OCI-M2 (cell line): ENCODE measurements at regions not wholly inside any gene's neighbourhood (a gene's known extent, or its start where the extent isn't known, plus 50 kb on each side); places are given as distances from the start of the nearest gene placed in this dataset.

ENCODE experiments used
- DNase-seq: peaks from one replicate; lab custom pipeline; 2025; ENCODE audit not compliant: unreplicated experiment; lab: John Stamatoyannopoulos, UW

GRCh38 chr18:10374195-10374594 is 80.2 kb upstream of the APCDD1 start:
- DNase-seq = no peak

- DNase-seq = no peak
These were observed 79.7 kb upstream of the APCDD1 start for GRCh38 chr18:10374636-10375293.

GRCh38 chr18:10376731-10377130 is 77.7 kb upstream of the APCDD1 start:
- DNase-seq = no peak

GRCh38 chr18:10377956-10378355 is 76.5 kb upstream of the APCDD1 start:
- DNase-seq = no peak

GRCh38 chr18:10378688-10379420 is 75.6 kb upstream of the APCDD1 start:
- DNase-seq = no peak

- DNase-seq = no peak
These were observed 74.9 kb upstream of the APCDD1 start for GRCh38 chr18:10379522-10379921.

- no peak for DNase-seq
These were observed 72.9 kb upstream of the APCDD1 start for GRCh38 chr18:10381516-10381915.

- no peak for DNase-seq
These were observed 72.5 kb upstream of the APCDD1 start for GRCh38 chr18:10381951-10382350.

GRCh38 chr18:10386049-10386448 is 68.4 kb upstream of the APCDD1 start:
- DNase-seq = no peak

GRCh38 chr18:10386956-10387355 is 67.5 kb upstream of the APCDD1 start:
- no peak for DNase-seq

GRCh38 chr18:10387399-10387798 is 67.0 kb upstream of the APCDD1 start:
- DNase-seq = no peak

GRCh38 chr18:10388373-10388772 is 66.1 kb upstream of the APCDD1 start:
- DNase-seq = no peak

- no peak for DNase-seq
These were observed 62.9 kb upstream of the APCDD1 start for GRCh38 chr18:10391506-10391905.

GRCh38 chr18:10397004-10397403 is 57.4 kb upstream of the APCDD1 start:
- no peak for DNase-seq

GRCh38 chr18:10398571-10398970 is 55.9 kb upstream of the APCDD1 start:
- no peak for DNase-seq

GRCh38 chr18:10399465-10399864 is 55.0 kb upstream of the APCDD1 start:
- no peak for DNase-seq

GRCh38 chr18:10400534-10401307 is 53.7 kb upstream of the APCDD1 start:
- no peak for DNase-seq

- DNase-seq = no peak
These were observed 52.9 kb upstream of the APCDD1 start for GRCh38 chr18:10401521-10401920.

- DNase-seq = no peak
These were observed 52.5 kb upstream of the APCDD1 start for GRCh38 chr18:10401930-10402329.

- no peak for DNase-seq
These were observed 51.4 kb upstream of the APCDD1 start for GRCh38 chr18:10402871-10403559.

GRCh38 chr18:10403708-10404107 is 50.7 kb upstream of the APCDD1 start:
- no peak for DNase-seq
